DND-41 (cell line): ENCODE measurements at regions not wholly inside any gene's neighbourhood (a gene's known extent, or its start where the extent isn't known, plus 50 kb on each side); places are given as distances from the start of the nearest gene placed in this dataset.

Experiments
- EZH2 ChIP-seq: IDR thresholded peaks from 3 replicates; pipeline ENCODE4 v1.6.1; 2012; ENCODE audit warnings: borderline replicate concordance, low read depth, mild to moderate bottlenecking, moderate library complexity, low read length, inconsistent platforms; ENCODE audit not compliant: severe bottlenecking
- TF ChIP-seq, protein P1 (sequence below): IDR thresholded peaks from 2 replicates; pipeline ENCODE4 v1.5.1; 2012; ENCODE audit warnings: borderline replicate concordance, low read length, moderate library complexity, mild to moderate bottlenecking; ENCODE audit not compliant: poor library complexity, severe bottlenecking; ENCODE audit errors: extremely low read depth

- TF ChIP-seq, protein P1, sequence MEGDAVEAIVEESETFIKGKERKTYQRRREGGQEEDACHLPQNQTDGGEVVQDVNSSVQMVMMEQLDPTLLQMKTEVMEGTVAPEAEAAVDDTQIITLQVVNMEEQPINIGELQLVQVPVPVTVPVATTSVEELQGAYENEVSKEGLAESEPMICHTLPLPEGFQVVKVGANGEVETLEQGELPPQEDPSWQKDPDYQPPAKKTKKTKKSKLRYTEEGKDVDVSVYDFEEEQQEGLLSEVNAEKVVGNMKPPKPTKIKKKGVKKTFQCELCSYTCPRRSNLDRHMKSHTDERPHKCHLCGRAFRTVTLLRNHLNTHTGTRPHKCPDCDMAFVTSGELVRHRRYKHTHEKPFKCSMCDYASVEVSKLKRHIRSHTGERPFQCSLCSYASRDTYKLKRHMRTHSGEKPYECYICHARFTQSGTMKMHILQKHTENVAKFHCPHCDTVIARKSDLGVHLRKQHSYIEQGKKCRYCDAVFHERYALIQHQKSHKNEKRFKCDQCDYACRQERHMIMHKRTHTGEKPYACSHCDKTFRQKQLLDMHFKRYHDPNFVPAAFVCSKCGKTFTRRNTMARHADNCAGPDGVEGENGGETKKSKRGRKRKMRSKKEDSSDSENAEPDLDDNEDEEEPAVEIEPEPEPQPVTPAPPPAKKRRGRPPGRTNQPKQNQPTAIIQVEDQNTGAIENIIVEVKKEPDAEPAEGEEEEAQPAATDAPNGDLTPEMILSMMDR = no peak
- TF ChIP-seq EZH2 = no peak
Observed at GRCh38 chr5:89168766-89169165, 285.8 kb upstream of the MEF2C start.
